Stimulated activated naive CD8-positive, alpha-beta T cell treated with anti-CD3 and anti-CD28 coated beads, Interleukin-15, amount 100 ng/mL, for 72 hours (primary cell): ENCODE measurements at regions not wholly inside any gene's neighbourhood (a gene's known extent, or its start where the extent isn't known, plus 50 kb on each side); places are given as distances from the start of the nearest gene placed in this dataset.
"Not testable (repeated sequence)": the region's sequence is repeated elsewhere in the genome, so short reads cannot be mapped to it uniquely, and the experiment has no call there.

ENCODE experiments used
- ATAC-seq: fragments of 150-1000 bp; cut with Tn5 transposase; 2 replicates; pipeline ENCODE4 v1.10.0; 2021; ENCODE audit warnings: mild to moderate bottlenecking, moderate library complexity
- DNase-seq, 2 donors: peaks; one replicate each; pipeline ENCODE4 v3.0.0; 2021 to 2022
- H3K27ac Mint-ChIP-seq, 2 donors: one replicate each; pipeline ENCODE4 v1.8.0; 2022; ENCODE audit warnings: mild to moderate bottlenecking in 2 of 2, mixed read lengths in 2 of 2, moderate library complexity in 2 of 2
- H3K27me3 Mint-ChIP-seq: one replicate; pipeline ENCODE4 v1.8.0; 2022; ENCODE audit warnings: mixed read lengths
- H3K4me1 Mint-ChIP-seq: one replicate; pipeline ENCODE4 v1.8.0; 2022; ENCODE audit warnings: mild to moderate bottlenecking, mixed read lengths
- H3K4me3 Mint-ChIP-seq, 2 donors: one replicate each; pipeline ENCODE4 v1.8.0; 2022; ENCODE audit warnings: mild to moderate bottlenecking in 2 of 2, mixed read lengths in 2 of 2, moderate library complexity in 1 of 2
- H3K9me3 Mint-ChIP-seq, 2 donors: one replicate each; pipeline ENCODE4 v1.8.0; 2022; ENCODE audit warnings: mixed read lengths in 2 of 2

GRCh38 chr1:105558023-105558422 lies 1498.5 kb upstream of the PRMT6 start:
- no peak overlapping the region for H3K4me3 Mint-ChIP-seq
- H3K9me3 Mint-ChIP-seq = peaks cover 7 to 16% of the 10 kb centered on the region in 2 donors
- no peak overlapping the region for H3K27ac Mint-ChIP-seq
- no peaks in the 10 kb centered on the region for H3K27me3 Mint-ChIP-seq
- DNase-seq (no peak), ATAC-seq (no peak)
- no peaks in the 10 kb centered on the region for H3K4me1 Mint-ChIP-seq

GRCh38 chr1:105565006-105565405 lies 1491.5 kb upstream of the PRMT6 start:
- no peak for ATAC-seq
- Mint-ChIP-seq H3K4me3 (no peak overlapping the region), H3K9me3 (no peaks in the 10 kb centered on the region), H3K4me1 (no peaks in the 10 kb centered on the region), H3K27me3 (no peaks in the 10 kb centered on the region), H3K27ac (no peak overlapping the region)
- no peak for DNase-seq

DNA sequence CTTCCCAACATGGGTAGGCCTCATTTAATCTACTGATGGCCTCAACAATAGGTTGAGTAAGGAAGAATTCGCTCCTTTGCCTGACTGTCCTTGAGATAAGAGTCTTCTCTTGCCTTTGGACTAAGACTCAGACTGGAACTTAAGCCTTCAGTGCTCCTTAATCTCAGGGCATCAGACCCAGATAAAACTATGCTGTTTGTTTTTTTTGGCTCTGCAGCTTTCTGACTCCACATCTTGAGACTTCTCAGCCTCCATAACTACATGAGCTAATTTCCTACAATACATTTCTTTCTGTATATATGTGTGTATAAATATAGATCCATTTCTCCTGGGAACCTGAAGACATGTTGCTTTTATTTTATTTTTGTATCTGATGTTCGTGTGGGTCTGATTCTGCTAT lies 1470.7 kb upstream of the PRMT6 start:
- H3K27me3 Mint-ChIP-seq = no peaks in the 10 kb centered on the region
- peaks cover 6 to 8% of the 10 kb centered on the region in 2 donors for H3K9me3 Mint-ChIP-seq
- no peak for ATAC-seq
- H3K27ac Mint-ChIP-seq = no peak overlapping the region
- no peak for DNase-seq
- H3K4me1 Mint-ChIP-seq = no peaks in the 10 kb centered on the region
- H3K4me3 Mint-ChIP-seq = no peak overlapping the region

DNA sequence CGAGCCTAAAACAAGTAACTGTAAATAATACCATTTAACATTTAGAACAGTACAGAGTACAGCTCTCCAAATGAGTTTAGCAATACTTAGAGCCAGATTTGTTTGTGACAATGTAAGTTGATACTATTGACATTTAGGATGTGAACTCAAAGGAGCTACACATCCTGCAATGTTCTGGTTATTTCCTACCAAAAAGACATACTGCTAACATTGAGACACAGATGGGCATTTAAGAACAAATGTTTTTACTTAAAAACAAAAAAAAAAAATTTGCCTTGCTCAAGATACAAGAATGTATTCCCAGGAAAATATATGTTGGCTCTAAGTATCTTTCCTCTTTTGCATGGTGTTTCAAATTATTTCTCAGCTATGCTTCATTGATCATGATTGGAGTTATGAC lies 1464.8 kb upstream of the PRMT6 start:
- Mint-ChIP-seq H3K4me3 (no peak overlapping the region), H3K27me3 (no peaks in the 10 kb centered on the region), H3K27ac (no peak overlapping the region), H3K4me1 (no peaks in the 10 kb centered on the region), H3K9me3 (peaks cover 5 to 8% of the 10 kb centered on the region in 2 donors)
- no peak for ATAC-seq
- no peak for DNase-seq

DNA sequence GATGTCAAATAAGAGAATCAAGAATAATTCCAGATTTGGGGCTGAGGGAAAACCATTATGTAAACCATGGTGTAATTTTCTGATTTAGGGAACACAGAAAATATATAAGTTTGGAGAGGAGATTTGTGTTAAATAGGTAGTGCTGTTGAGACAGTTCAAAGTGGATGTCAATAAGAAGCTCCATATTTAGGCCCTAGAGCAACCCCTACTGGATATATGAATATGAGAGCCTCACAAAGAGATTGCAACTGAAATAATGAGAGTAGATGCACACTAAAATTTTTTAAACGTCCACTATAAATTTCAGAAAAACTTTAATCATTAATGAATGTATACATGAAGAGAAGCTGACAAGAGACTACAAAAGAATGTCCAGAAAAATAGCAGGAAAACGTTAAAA lies 1447.8 kb upstream of the PRMT6 start:
- no peak for DNase-seq
- H3K4me3 Mint-ChIP-seq = no peak overlapping the region
- H3K4me1 Mint-ChIP-seq = no peaks in the 10 kb centered on the region
- H3K27ac Mint-ChIP-seq = no peak overlapping the region
- H3K27me3 Mint-ChIP-seq = no peaks in the 10 kb centered on the region
- peaks cover 0 to 14% of the 10 kb centered on the region in 2 donors for H3K9me3 Mint-ChIP-seq
- ATAC-seq = no peak

GRCh38 chr1:105626276-105626987 lies 1430.0 kb upstream of the PRMT6 start:
- H3K27ac Mint-ChIP-seq = no peak overlapping the region
- H3K4me3 Mint-ChIP-seq = no peak overlapping the region
- H3K9me3 Mint-ChIP-seq = peaks cover 0 to 13% of the 10 kb centered on the region in 2 donors
- H3K4me1 Mint-ChIP-seq = no peaks in the 10 kb centered on the region
- DNase-seq (no peak), ATAC-seq (no peak)
- no peaks in the 10 kb centered on the region for H3K27me3 Mint-ChIP-seq

DNA sequence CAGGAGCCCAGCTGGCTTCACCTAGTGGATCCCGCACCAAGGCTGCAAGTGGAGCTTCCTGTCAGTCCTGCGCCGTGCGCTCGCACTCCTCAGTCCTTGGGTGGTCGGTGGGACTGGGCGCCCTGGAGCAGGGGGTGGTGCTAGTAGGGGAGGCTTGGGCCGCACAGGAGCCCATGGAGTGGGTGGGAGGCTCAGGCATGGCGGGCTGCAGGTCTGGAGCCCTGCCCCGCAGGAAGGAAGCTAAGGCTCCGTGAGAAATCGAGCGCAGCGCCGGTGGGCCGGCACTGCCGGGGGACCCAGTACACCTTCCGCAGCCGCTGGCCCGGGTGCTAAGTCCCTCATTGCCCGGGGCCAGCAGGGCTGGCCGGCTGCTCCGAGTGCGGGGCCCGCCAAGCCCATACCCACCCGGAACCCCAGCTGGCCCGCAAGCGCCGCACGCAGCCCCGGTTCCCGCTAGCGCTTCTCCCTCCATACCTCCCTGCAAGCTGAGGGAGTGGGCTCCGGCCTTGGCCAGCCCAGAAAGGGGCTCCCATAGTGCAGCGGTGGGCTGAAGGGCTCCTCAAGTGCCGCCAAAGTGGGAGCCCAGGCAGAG lies 1425.2 kb upstream of the PRMT6 start:
- not testable (repeated sequence) for H3K4me3 Mint-ChIP-seq, ATAC-seq, H3K4me1 Mint-ChIP-seq, DNase-seq, H3K27ac Mint-ChIP-seq, H3K9me3 Mint-ChIP-seq, H3K27me3 Mint-ChIP-seq

DNA sequence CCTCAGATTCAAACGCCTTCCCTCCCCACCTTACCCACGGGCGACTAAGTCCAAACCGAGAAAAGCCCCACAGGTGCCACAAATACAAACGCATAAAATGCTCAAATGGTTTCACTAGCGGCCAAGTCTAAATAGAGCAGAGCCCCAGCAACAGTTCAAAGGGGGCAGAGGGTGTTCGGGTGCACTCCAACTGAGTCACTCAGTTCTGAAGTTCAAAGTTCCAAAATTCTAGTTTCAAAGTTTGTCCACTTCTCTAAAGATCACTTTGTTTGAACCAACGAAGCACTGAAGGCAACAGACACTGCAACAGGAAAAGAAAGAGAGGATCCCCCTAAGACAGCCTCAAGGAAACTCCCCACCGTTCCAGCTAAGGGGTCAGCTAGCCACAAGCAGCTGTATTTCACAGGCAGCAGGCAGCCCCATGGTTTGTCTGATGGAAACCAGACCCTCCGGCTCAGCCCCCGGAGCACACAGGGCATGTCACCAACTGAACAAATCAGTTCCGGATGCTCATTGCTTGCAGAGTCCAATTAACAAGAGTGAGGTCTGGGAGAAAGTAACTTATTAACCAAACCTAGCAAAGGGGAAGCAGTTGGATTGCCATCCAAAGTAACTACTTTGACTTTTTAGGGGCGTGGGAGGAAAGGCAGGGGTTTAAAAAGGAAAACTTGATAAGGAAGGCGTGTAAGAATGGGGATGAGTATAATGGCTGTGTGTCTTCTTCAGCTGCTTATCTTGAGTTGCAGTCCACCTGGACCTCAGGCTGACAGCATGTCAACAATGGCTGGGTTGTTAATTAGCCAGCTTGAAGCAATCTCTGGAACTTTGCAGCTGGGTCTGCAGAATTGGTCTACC lies 1423.9 kb upstream of the PRMT6 start:
- H3K27ac Mint-ChIP-seq = no peak overlapping the region
- no peaks in the 10 kb centered on the region for H3K27me3 Mint-ChIP-seq
- H3K4me1 Mint-ChIP-seq = no peaks in the 10 kb centered on the region
- H3K4me3 Mint-ChIP-seq = no peak overlapping the region
- DNase-seq (no peak), ATAC-seq (no peak)
- H3K9me3 Mint-ChIP-seq = peaks cover 7 to 8% of the 10 kb centered on the region in 2 donors

- ATAC-seq (no peak), DNase-seq (no peak)
- Mint-ChIP-seq H3K27me3 (no peaks in the 10 kb centered on the region), H3K4me1 (no peaks in the 10 kb centered on the region), H3K4me3 (no peak overlapping the region), H3K9me3 (peaks cover 8 to 12% of the 10 kb centered on the region in 2 donors), H3K27ac (no peak overlapping the region)
Observed at GRCh38 chr1:105636052-105636451, 1420.4 kb upstream of the PRMT6 start.

DNA sequence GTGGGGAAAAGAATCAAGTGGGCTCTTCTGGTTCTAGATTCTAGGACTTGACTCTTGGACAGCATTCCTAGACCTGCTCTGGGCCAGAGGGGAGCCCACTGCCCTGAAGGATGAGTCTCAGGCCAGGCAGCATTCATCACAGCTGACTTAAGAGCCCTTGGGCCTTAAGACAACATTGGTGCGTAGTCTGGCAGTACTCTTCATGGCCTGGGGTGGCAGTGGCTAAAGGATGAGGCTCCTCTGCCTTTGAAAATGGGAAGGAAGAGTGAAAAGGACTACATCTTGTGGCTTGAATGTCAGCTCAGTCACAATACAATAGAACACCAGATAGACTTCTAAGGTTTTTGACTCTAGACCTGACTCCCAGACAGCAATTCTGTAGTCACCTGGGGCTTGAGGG lies 1415.1 kb upstream of the PRMT6 start:
- Mint-ChIP-seq H3K4me3 (no peak overlapping the region), H3K9me3 (peaks cover 12 to 14% of the 10 kb centered on the region in 2 donors), H3K27me3 (no peaks in the 10 kb centered on the region), H3K4me1 (no peaks in the 10 kb centered on the region), H3K27ac (no peak overlapping the region)
- DNase-seq (no peak), ATAC-seq (no peak)

DNA sequence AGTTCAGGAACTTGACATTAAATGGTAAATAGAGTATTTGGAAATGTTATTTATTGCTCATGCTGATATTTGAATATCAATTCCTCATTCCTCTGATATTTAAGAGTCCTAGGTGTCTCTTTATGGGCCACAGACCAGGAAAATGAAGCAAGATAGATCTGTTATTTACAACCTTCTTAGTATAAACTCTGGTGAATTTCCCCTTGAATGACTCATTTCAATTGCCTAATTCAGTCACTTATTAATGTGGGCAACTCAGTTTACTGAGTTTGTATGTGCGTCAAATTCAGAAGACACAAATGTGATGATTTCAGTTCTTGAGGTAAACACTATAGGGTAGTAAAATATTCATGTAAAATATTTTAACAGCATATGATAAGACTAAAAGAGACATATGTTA lies 1404.4 kb upstream of the PRMT6 start:
- Mint-ChIP-seq H3K27me3 (no peaks in the 10 kb centered on the region), H3K4me3 (no peak overlapping the region), H3K27ac (no peak overlapping the region), H3K9me3 (peaks cover 7 to 10% of the 10 kb centered on the region in 2 donors), H3K4me1 (no peaks in the 10 kb centered on the region)
- ATAC-seq (no peak), DNase-seq (no peak)

GRCh38 chr1:105655032-105655431 lies 1401.4 kb upstream of the PRMT6 start:
- Mint-ChIP-seq H3K4me1 (no peaks in the 10 kb centered on the region), H3K9me3 (peaks cover 6 to 14% of the 10 kb centered on the region in 2 donors), H3K27me3 (no peaks in the 10 kb centered on the region), H3K27ac (no peak overlapping the region), H3K4me3 (no peak overlapping the region)
- ATAC-seq = no peak
- DNase-seq = no peak

GRCh38 chr1:105664495-105664894 lies 1392.0 kb upstream of the PRMT6 start:
- Mint-ChIP-seq H3K9me3 (peaks cover 28 to 30% of the 10 kb centered on the region in 2 donors), H3K27ac (no peak overlapping the region), H3K4me3 (no peak overlapping the region), H3K27me3 (no peaks in the 10 kb centered on the region), H3K4me1 (no peaks in the 10 kb centered on the region)
- ATAC-seq = no peak
- no peak for DNase-seq

DNA sequence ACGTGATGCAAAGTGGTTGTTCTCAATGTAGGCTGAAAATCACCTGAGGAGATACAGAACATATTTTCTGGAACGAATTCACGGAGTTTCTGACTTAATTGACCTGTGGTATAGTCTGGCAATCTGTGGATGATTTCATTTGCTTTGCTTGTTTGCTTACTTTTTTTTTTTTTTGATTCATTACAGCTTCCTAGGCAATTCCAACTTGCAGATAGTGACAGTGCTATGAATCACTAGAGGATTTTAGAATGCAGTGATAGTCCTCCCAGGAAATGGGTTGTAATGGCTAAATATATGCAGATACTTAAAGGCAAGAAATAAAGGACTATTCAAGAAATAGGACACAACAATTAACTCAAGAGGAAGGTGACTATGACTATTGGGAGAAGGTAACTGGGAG lies 1378.1 kb upstream of the PRMT6 start:
- DNase-seq = no peak
- no peaks in the 10 kb centered on the region for H3K27me3 Mint-ChIP-seq
- peaks cover 0 to 8% of the 10 kb centered on the region in 2 donors for H3K9me3 Mint-ChIP-seq
- H3K4me1 Mint-ChIP-seq = no peaks in the 10 kb centered on the region
- H3K4me3 Mint-ChIP-seq = no peak overlapping the region
- H3K27ac Mint-ChIP-seq = no peak overlapping the region
- ATAC-seq = no peak

- Mint-ChIP-seq H3K9me3 (peaks cover 9 to 14% of the 10 kb centered on the region in 2 donors), H3K27ac (no peak overlapping the region), H3K4me3 (no peak overlapping the region), H3K4me1 (no peaks in the 10 kb centered on the region), H3K27me3 (no peaks in the 10 kb centered on the region)
- DNase-seq (no peak), ATAC-seq (no peak)
Observed at GRCh38 chr1:105684714-105685113, 1371.8 kb upstream of the PRMT6 start.

DNA sequence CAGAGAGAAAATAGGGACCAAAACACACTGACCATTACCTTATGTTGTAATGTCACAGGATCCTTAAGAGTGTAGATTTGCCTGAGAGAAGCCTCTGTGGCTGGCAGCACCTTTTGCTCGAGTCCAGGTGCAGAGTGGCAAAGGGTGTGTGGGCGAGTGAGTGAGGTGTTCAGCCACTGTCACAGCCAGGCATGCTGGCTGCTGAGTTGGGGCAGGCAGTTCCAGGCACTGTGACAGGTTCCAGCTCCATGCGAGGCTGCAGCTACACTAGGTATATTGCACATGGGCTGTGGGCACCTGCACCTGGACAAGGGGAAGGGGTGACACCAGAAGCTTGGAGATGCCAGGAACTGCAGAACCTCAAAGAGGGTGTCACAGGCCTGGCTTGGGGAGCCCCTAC lies 1370.4 kb upstream of the PRMT6 start:
- Mint-ChIP-seq H3K4me3 (no peak overlapping the region), H3K27me3 (no peaks in the 10 kb centered on the region), H3K4me1 (no peaks in the 10 kb centered on the region), H3K27ac (no peak overlapping the region), H3K9me3 (peaks cover 9 to 14% of the 10 kb centered on the region in 2 donors)
- ATAC-seq (no peak), DNase-seq (no peak)
